CD4-positive, alpha-beta T cell treated with Interleukin-15 for 1 hour (primary cell): ENCODE measurements at regions not wholly inside any gene's neighbourhood (a gene's known extent, or its start where the extent isn't known, plus 50 kb on each side); places are given as distances from the start of the nearest gene placed in this dataset.
A peak's percentile ranks its signal among the peaks of the same experiment; 100 is the strongest.
"Not testable (repeated sequence)": the region's sequence is repeated elsewhere in the genome, so short reads cannot be mapped to it uniquely, and the experiment has no call there.

Experiments
- DNase-seq: peaks from one replicate; pipeline ENCODE4 v3.0.0-alpha.2; 2020

DNA sequence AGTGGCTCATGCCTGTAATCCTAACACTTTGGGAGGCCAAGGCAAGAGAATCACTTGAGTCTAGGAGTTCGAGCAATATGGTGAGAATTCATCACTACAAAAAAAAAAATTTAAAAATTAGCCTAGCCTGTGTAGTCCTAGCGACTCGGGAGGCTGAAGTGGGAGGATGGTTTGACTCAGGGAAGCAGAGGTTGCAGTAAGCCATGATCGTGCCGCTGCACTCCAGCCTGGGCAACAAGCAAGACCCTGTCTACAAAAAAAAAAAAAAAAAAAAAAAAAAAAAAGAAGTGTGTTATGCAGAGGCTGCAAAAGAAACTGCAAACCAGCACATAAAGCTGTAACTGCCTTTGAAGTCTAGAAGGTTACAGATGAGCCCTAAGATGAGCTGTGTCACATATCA, 116.9 kb upstream of the SLC1A3 start:
- no peak for DNase-seq

DNA sequence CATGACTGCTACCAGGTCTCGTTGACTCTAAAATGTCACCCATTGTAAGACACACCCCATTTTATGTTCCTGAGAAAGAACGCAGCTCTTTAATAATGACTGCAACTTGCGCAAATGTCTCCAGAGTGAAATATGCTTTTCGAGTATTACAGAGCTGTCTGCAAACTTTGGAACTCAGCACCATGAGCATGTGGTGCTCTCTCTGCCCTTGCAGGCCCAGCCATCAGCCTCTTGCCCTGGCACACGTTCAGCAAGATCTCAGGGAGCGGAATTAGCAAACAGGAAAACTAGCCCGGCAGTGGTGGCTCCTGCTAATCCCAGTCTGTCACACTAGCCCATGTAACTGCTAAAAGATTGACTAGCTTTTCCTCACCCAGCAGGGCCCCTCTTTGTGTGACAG, 114.5 kb upstream of the SLC1A3 start:
- DNase-seq: no peak

GRCh38 chr5:36492984-36493654, 113.3 kb upstream of the SLC1A3 start:
- no peak for DNase-seq

DNA sequence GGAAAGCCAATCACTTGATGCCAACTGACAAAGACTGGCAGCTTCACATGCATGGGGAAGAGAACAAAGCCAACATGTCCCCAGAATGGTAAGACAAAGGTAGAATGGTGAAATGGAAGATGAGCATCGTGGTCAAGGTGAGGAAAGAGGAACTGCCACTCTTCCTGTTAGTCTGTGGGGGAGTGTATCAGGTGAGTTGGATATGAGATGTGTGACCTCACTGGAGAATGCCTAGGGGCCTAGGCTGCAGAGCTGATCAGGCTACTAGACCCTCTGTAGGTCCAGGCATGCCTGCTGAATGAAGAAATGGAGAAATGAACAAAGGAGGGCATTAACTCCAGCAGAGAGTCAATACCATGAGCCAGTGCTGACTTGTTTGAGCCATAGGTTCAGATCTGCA, 112.4 kb upstream of the SLC1A3 start:
- no peak for DNase-seq

- DNase-seq: no peak
These were observed 111.4 kb upstream of the SLC1A3 start for GRCh38 chr5:36494841-36495601.

GRCh38 chr5:36495611-36496010, 110.8 kb upstream of the SLC1A3 start:
- DNase-seq: no peak

DNA sequence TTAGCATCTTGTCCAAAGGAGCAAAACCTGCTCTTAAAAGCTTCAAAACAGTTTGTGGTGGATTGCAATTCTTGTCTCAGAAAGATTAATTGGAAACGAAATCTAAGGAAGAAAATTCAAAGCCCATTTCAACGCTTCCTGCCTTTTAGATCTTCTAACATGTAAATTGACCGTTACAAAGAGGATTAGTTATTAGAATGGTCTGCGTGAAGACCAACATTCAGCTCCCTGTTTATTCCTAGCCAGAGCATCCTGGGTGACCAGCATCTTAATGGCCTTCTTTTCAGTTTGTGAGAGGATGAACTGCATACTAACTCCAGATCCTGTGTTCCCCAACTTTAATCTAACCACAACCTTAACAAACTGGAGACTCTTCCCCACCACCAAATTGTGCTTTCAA, 109.9 kb upstream of the SLC1A3 start:
- DNase-seq: no peak

DNA sequence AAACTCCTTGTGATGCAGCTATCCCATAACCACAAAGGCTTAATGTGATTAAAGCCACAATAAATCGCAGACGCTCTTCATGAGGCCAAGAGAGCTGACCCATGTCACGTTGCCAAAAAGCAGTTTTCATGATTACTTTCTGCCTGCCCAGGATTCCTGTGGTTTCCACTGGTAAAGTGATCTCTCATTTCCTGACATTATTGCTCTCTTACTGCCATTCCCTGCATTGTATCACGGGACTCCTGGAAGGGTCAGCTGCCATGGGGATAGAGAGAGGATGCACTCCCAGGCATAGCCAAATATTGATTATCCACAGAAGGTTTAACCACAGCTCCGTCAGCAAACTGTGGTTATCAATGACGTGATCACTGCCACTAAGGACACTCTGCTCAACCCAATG, 103.8 kb upstream of the SLC1A3 start:
- no peak for DNase-seq

DNA sequence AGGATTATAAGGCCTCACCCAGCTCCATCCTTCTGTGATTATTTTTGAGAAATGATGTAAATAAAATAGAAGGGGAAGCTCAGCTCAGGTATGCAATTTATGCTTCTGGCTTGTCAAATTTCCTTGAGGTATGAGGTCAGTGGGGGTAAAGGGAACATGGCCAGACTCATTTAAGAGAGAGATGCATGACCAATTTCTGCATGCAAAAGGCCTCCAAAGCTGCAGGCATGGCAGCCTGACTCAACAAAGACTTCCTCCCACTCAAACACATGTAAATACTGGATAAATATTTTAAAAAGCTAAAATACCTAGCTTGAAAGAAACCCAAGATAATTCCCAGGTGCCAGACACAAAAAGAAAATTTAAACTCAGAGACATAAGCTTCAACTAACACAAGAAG, 101.4 kb upstream of the SLC1A3 start:
- DNase-seq: no peak

DNA sequence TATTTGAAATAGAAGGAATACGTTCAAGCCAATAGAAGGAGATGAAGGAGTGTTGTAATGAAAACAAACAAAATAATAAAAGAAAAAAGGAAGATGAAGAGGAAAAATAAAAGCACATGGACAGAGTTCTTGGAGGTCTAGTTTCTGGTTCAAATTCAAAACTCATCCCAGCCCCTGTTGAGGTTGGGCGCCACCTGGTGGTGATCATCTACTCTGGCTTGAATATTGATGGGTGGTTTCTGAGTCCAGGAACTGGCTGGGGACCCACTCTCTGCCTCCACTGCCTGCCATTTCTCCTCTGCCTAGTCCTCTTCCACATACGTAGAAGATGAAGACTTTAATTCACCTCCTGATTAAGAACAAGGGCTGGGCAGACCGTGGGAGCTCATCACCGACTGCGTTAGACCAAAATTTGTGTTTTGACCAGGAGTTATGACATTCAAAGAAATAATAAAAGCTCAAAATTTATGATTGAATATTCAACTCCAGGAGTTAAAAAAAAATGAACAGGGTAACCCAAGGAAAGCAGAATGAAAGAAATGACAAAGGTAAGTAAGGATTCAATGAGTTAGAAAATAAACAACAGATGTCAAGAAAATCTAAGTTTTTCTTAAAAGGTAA, 99.0 kb upstream of the SLC1A3 start:
- DNase-seq: peak; percentile 53

DNA sequence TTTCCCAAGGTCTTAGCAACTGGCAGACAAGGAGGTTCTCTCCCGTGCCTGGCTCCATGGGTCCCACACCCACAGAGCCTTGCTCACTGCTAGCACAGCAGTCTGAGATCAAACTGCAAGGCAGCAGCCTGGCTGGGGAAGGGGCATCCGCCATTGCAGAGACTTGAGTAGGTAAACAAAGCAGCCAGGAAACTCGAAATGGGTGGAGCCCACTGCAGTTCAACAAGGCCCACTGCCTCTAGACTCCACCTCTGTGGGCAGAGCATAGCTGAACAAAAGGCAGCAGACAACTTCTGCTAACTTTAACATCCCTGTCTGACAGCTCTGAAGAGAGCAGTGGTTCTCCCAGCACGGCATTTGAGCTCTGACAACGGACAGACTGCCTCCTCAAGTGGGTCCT, 98.1 kb upstream of the SLC1A3 start:
- not testable (repeated sequence) for DNase-seq

DNA sequence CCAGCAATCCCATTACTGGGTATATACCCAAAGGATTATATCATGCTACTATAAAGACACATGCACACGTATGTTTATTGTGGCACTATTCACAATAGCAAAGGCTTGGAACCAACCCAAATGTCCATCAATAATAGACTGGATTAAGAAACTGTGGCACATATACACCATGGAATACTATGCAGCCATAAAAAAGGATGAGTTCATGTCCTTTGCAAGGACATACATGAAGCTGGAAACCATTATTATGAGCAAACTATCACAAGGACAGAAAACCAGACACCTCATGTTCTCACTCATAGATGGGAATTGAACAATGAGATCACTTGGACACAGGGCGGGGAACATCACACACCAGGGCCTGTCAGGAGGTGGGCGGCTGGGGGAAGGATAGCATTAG, 92.8 kb upstream of the SLC1A3 start:
- DNase-seq: not testable (repeated sequence)

DNA sequence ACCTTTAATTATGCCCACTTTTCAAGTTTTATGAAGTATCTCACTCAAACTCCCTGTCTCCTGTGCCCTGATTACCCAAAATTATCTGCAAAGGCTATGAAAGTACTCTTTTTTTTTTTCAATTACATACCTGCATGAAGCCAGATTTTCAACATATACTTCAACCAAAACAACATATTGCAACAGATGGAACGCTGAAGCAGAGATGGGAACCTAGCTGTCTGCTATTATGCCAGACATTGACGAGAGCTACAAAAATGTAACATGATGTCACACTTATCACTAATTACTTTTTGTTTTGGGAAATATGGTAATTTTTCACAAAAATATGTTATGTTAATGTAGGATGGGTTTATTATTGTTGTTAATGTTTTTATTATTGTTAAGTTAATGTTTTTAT, 86.5 kb upstream of the SLC1A3 start:
- DNase-seq: no peak

DNA sequence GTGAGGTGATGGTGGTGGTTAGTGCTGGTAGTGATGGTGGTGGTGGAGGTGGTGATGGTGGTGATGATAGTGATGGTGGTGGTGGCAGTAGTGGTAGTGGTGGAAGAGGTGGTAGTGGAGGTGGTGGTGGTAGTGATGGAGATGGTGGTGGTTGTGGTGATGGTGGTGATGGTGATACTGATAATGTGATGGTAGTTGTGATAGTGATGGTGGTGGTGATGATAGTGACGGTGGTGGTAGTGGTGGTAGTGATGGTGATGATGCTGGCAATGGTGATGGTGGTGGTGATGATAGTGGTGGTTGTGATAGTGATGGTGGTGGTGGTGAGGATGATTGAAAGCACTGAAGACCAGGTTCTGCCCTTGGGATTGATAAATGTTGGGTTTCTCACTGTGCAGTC, 85.2 kb upstream of the SLC1A3 start:
- no peak for DNase-seq

DNA sequence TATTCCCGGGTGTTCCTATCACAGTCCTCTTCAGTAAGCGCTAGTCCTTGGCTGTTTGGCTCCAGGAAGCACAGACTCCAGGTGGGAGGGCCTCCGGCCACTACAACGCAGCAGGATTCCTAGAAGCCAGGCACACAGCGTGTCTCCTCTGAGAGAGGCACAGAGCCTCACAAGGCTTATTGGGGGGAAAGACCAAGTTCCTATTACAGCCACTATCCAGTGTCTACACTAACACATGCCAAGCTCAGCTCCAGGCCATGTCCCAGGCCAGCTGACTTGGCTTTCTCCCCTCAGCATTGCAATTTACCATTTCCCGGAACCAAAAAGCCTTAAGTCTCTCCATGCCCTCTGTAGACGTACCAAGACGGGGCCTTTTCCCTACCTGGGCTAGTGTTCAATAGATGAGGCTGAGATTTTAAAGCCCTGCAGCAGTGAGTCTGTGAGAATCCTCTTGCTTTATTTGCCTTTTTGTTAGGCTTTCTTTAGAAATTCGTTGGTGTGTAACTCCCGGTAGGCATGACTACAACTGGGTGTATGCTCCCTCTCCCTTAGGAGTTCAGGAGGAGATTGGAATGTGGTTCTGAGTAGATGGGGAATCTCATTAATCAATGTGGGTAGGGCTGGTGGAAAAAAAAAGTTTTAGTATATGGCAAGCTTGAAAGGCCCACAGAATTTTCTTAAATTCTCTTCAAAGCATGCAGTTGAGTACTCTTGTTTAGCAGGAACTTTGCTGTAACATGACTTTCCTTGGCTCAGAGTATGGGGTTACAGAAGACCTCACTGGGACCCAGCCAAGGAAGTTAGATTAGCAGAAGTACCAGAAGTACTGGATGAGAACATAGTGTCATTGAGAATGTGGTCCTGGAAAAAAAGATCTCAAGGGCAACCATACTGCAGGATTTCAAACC, 84.3 kb upstream of the SLC1A3 start:
- DNase-seq: no peak

DNA sequence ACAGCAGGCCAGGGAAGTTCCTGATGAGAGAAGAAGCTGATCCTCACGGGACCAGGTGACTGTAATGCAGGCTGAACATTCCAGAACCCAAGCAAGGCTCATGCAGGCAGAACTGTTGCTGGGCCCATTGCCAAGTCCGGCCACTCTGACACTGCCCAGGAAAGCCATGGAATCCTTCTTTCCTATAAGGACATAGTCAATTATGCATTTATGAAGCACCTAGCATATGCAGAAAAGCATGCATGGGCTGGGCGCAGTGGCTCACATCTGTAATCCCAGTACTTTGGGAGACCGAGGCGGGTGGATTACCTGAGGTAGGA, 83.7 kb upstream of the SLC1A3 start:
- DNase-seq: no peak

- DNase-seq: no peak
These were observed 83.0 kb upstream of the SLC1A3 start for GRCh38 chr5:36523450-36523849.

DNA sequence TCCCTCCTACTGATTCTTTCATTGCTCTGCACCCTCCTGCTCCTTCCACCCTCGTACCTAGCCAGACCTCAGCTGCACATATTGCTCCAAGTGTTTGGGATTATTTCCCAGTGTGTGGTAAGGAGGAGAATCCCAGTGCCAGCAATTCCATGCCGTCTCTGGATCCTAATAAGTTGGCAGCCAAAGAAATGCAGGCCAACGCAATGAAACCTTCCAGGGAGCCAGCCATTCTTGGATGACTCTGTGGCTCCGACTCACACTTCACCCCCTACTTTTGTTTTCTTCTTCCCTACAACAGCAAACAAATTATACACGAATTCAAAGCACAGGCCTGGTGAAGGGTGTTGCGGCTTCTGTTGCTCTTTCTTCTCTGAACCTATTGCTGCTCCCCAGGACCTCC, 82.5 kb upstream of the SLC1A3 start:
- no peak for DNase-seq

- no peak for DNase-seq
These were observed 79.9 kb upstream of the SLC1A3 start for GRCh38 chr5:36526537-36526936.

- no peak for DNase-seq
These were observed 77.8 kb upstream of the SLC1A3 start for GRCh38 chr5:36528588-36528987.

- no peak for DNase-seq
These were observed 77.3 kb upstream of the SLC1A3 start for GRCh38 chr5:36529142-36529541.

DNA sequence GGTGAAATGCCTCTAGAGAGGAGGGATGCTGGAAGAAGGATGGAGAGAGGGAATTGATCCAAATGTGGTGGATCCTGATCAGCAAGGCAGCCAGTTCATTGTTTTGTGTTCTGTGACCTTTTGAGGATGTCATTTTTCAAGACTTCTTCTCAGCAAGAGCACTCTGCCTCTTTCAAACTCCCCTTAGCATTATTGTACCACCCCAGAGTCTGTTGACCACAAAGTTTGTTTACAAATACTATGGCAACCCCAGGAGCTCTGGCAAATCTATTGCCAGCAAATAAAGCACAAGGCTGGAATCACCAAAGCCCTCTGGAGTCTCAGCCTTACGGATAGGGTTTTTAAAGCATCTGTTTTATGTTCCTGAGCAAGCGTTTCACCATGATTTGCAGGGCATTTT, 76.2 kb upstream of the SLC1A3 start:
- DNase-seq: no peak

GRCh38 chr5:36531401-36531800, 75.0 kb upstream of the SLC1A3 start:
- DNase-seq: no peak

GRCh38 chr5:36535378-36535777, 71.0 kb upstream of the SLC1A3 start:
- no peak for DNase-seq
